K562 (cell line): ENCODE measurements at regions not wholly inside any gene's neighbourhood (a gene's known extent, or its start where the extent isn't known, plus 50 kb on each side); places are given as distances from the start of the nearest gene placed in this dataset.
A peak's percentile ranks its signal among the peaks of the same experiment; 100 is the strongest.

Experiments
- ATAC-seq: fragments of 200-7000 bp; cut with Tn5 transposase; 3 replicates; pipeline ENCODE4 v1.9.1; 2020; ENCODE audit warnings: moderate library complexity
- BruUV-seq: library from RNA; stranded (reverse); fragments of 400-500 nt; replicated peaks from 2 replicates; lab custom pipeline; 2021; lab: Mats Ljungman, UMichigan
- CTCF ChIA-PET: fragments of 300-600 bp; formaldehyde crosslinking; extraction: SDS; loops from one replicate; lab custom pipeline; 2021; ENCODE audit warnings: low intra/inter-chr PET ratio; lab: Yijun Ruan, JAX
- POLR2A ChIA-PET: fragments of 300-600, 350-650 bp; sonication (Branson Sonifier 250); formaldehyde crosslinking; extraction: SDS; loops from one replicate; lab custom pipeline; 2021; ENCODE audit warnings: antibody characterized with exemption, inconsistent platforms; lab: Yijun Ruan, JAX
- DNase-seq, 4 experiments: peaks; one replicate each; pipeline versions ENCODE4 v3.0.0 to v3.0.0-alpha.2; 2011 to 2018; ENCODE audit warnings: low spot score in 3 of 4, mixed read lengths in 3 of 4; ENCODE audit errors: extremely low read depth in 1 of 4
- FAIRE-seq: peaks from 2 replicates; lab custom pipeline; 2011; peaks lifted over from hg19 to GRCh38; lab: Jason Lieb, UNC
- H2AFZ ChIP-seq: 2 replicates; pipeline ENCODE4 v1.6.0; 2011; ENCODE audit warnings: low read depth, low read length, control low read depth, inconsistent platforms
- H3K27ac ChIP-seq: fragments of 200-600 bp; 3 replicates; pipeline ENCODE4 v1.8.0; 2011; ENCODE audit warnings: low read depth, mild to moderate bottlenecking, control low read depth, inconsistent platforms, low read length, moderate library complexity, mixed read lengths; ENCODE audit errors: extremely low read depth
- H3K27me3 ChIP-seq, 2 experiments: fragments of 300-600 bp in 1 of 2; 2 replicates in 1 of 2; 3 replicates in 1 of 2; pipeline versions ENCODE4 v1.6.0 to v1.8.0; 2011; ENCODE audit warnings: inconsistent platforms in 2 of 2, low read length in 2 of 2, mild to moderate bottlenecking in 1 of 2, mixed read lengths in 1 of 2, moderate library complexity in 1 of 2; ENCODE audit not compliant: control insufficient read depth in 2 of 2, insufficient read depth in 2 of 2
- H3K36me3 ChIP-seq: fragments of 300-600 bp; 3 replicates; pipeline ENCODE4 v1.8.0; 2011; ENCODE audit warnings: mild to moderate bottlenecking, low read length, inconsistent platforms; ENCODE audit not compliant: control insufficient read depth, insufficient read depth
- H3K4me1 ChIP-seq, 2 experiments: fragments of 200-600 bp in 1 of 2; replicated peaks in 1 of 2; 2 replicates in 1 of 2; 3 replicates in 1 of 2; pipeline versions ENCODE4 v1.5.1 to v1.8.0; 2011; ENCODE audit warnings: inconsistent platforms in 2 of 2, low read length in 2 of 2, mild to moderate bottlenecking in 1 of 2, mixed read lengths in 1 of 2, moderate library complexity in 1 of 2; ENCODE audit not compliant: control insufficient read depth in 2 of 2, insufficient read depth in 2 of 2
- H3K4me2 ChIP-seq: 2 replicates; pipeline ENCODE4 v1.6.1; 2011; ENCODE audit warnings: low read length, control low read depth, inconsistent platforms, mixed read lengths; ENCODE audit not compliant: insufficient read depth
- H3K4me3 ChIP-seq: fragments of 200-600 bp; sonication (generic), shearing (Covaris generic); 2 replicates; pipeline ENCODE4 v1.5.1; 2016; ENCODE audit warnings: control low read depth, inconsistent platforms
- H3K79me2 ChIP-seq: fragments of 200-600 bp; 3 replicates; pipeline ENCODE4 v1.8.0; 2011; ENCODE audit warnings: low read length, inconsistent platforms; ENCODE audit not compliant: control insufficient read depth, insufficient read depth
- H3K9ac ChIP-seq, 2 experiments: 2 replicates each; pipeline versions ENCODE4 v1.6.0 to v1.6.1; 2011; ENCODE audit warnings: low read depth in 2 of 2, low read length in 2 of 2, control low read depth in 1 of 2, inconsistent platforms in 1 of 2, mild to moderate bottlenecking in 1 of 2, mixed read lengths in 1 of 2; ENCODE audit not compliant: insufficient read depth in 1 of 2
- H3K9me1 ChIP-seq: one replicate; pipeline ENCODE4 v1.6.0; 2011; ENCODE audit warnings: inconsistent platforms, mild to moderate bottlenecking, low read length, moderate library complexity; ENCODE audit not compliant: control insufficient read depth, insufficient read depth
- H3K9me3 ChIP-seq: replicated peaks from 2 replicates; pipeline ENCODE4 v1.5.1; 2011; ENCODE audit warnings: low read depth, low read length, inconsistent platforms; ENCODE audit not compliant: control insufficient read depth, insufficient read depth
- H4K20me1 ChIP-seq: replicated peaks from 2 replicates; pipeline ENCODE4 v1.6.1; 2011; ENCODE audit warnings: low read length, inconsistent platforms, mixed read lengths; ENCODE audit not compliant: control insufficient read depth, insufficient read depth
- BDP1 ChIP-seq: IDR thresholded peaks from 3 replicates; pipeline ENCODE4 v1.6.1; 2011; ENCODE audit not compliant: insufficient read length, insufficient read depth
- CEBPB ChIP-seq: fragments of 450-650 bp; IDR thresholded peaks from 2 replicates; pipeline ENCODE4 v1.6.1; 2016; ENCODE audit warnings: missing genetic modification characterization, missing compliant biosample characterization
- COPS2 ChIP-seq: fragments of 450-650 bp; conservative IDR thresholded peaks from 2 replicates; pipeline ENCODE4 v1.6.1; 2016; ENCODE audit warnings: mild to moderate bottlenecking, moderate library complexity
- E2F3 ChIP-seq: fragments of 250-450 bp; sonication (Bioruptor Pico); IDR thresholded peaks from 2 replicates; pipeline ENCODE4 v1.4.0; 2020; ENCODE audit warnings: mild to moderate bottlenecking
- E4F1 ChIP-seq: fragments of 250-450 bp; sonication (Bioruptor Pico); IDR thresholded peaks from 2 replicates; pipeline ENCODE4 v1.5.0; 2021; ENCODE audit warnings: mild to moderate bottlenecking, borderline replicate concordance
- EP400 ChIP-seq: fragments of 450-650 bp; IDR thresholded peaks from 2 replicates; pipeline ENCODE4 v1.6.1; 2017; ENCODE audit warnings: antibody characterized with exemption, mild to moderate bottlenecking, moderate library complexity
- HMG20A ChIP-seq: fragments of 450-650 bp; formaldehyde crosslinking; conservative IDR thresholded peaks from 2 replicates; pipeline ENCODE4 v1.4.0; 2020; ENCODE audit warnings: mild to moderate bottlenecking, mixed read lengths
- NFE2L1 ChIP-seq: fragments of 450-650 bp; IDR thresholded peaks from 2 replicates; pipeline ENCODE4 v1.6.1; 2016; ENCODE audit warnings: missing genetic modification characterization, low read depth, mild to moderate bottlenecking, missing compliant biosample characterization, moderate library complexity, borderline replicate concordance
- NFIX ChIP-seq: fragments of 250-450 bp; sonication (Bioruptor Pico); IDR thresholded peaks from 2 replicates; pipeline ENCODE4 v1.4.0; 2020; ENCODE audit warnings: low read depth, mild to moderate bottlenecking, moderate library complexity
- POLR2A ChIP-seq: fragments of 450-650 bp; conservative IDR thresholded peaks from 2 replicates; pipeline ENCODE4 v1.6.1; 2016
- ZNF174 ChIP-seq: fragments of 250-450 bp; sonication (Bioruptor Pico); IDR thresholded peaks from 2 replicates; pipeline ENCODE4 v1.4.0; 2020; ENCODE audit warnings: mild to moderate bottlenecking
- WGBS: fragments of 100-300 bp; shearing (Covaris generic); methylation state at CpG from one replicate; pipeline ENCODE4 v1.1.6; 2016; ENCODE audit warnings: low coverage, mixed read lengths; ENCODE audit not compliant: insufficient coverage; ENCODE audit errors: missing lambda C conversion rate; 5-methylcytosine and 5-hydroxymethylcytosine counted together
- in situ Hi-C: fragments of 300-500 bp; cut with MboI; formaldehyde crosslinking; loops from 4 replicates; pipeline ENCODE4 v1.15.0; 2018; ENCODE audit warnings: inconsistent platforms, mixed read lengths
- intact Hi-C: fragments of 100-400 bp; cut with micrococcal nuclease; formaldehyde crosslinking; loops from 2 replicates; pipeline ENCODE4 v1.14.2; 2022
- TF ChIP-seq, protein P1 (sequence below): fragments of 450-650 bp; IDR thresholded peaks from 2 replicates; pipeline ENCODE4 v1.7.0; 2016; ENCODE audit warnings: borderline replicate concordance
- TF ChIP-seq, protein P2 (sequence below): IDR thresholded peaks from 2 replicates; pipeline ENCODE4 v1.6.1; 2011; ENCODE audit warnings: borderline replicate concordance, low read depth, mild to moderate bottlenecking, moderate library complexity, low read length; ENCODE audit not compliant: insufficient read depth, poor library complexity, severe bottlenecking
- TF ChIP-seq, protein P3 (sequence below), 2 experiments: IDR thresholded peaks; 2 replicates each; pipeline ENCODE4 v1.6.1; 2012; ENCODE audit warnings: improper control_type of control experiment in 2 of 2, low read depth in 2 of 2, low read length in 2 of 2, borderline replicate concordance in 1 of 2

DNA sequence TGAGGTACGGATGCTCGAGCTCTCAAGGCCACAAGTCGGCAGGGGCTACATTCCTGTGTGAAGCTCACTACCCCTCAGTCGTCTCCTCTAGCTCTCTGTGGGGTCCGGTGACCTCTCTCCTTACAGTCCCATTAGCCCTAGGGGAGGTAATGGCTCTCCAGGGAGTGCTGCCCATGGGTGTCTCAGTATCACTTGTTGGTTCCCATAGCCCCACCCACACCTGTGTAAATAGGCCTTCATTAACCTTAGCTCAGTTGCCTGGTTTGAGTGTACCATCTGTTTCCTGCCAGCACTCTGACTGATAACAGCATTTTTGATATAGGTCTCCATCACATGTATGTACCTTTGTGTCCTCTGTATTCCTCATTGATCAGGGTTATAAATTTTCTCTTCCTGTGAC is 133.2 kb upstream of the KCNJ15 start:
- Histone ChIP-seq H3K79me2 (peaks cover 59% of the 10 kb centered on the region), H3K36me3 (peaks cover 56% of the 10 kb centered on the region), H3K9me1 (peaks cover 2% of the 10 kb centered on the region), H3K27me3 (no peaks in the 10 kb centered on the region), H2AFZ (no peak overlapping the region), H3K4me3 (no peak overlapping the region), H3K9ac (peak overlapping the region in 1 of 2 experiments; percentile 53; a peak in 1 of 4 replicates), H3K9me3 (no peaks in the 10 kb centered on the region), H3K4me1 (peaks cover 0 to 12% of the 10 kb centered on the region in 2 experiments; a peak in 4 of 5 replicates), H3K4me2 (no peak overlapping the region), H4K20me1 (peaks cover 18% of the 10 kb centered on the region), H3K27ac (no peak overlapping the region)
- ATAC-seq, result no peak
- ChIA-PET POLR2A (interaction anchor here (0.7 to 1.5 kb wide), 2 partner anchors 30 to 72 kb away, joined by 3 read pairs; no protein-coding TSS in a partner anchor), CTCF (interaction anchor here (0.6 kb wide), 1 partner anchor 233 kb away, joined by 3 read pairs; no protein-coding TSS in a partner anchor)
- 93% methylated on average over 5 of the region's 5 CpGs for WGBS
- BruUV-seq, result no TSS peak
- FAIRE-seq, result no peak
- DNase-seq, result no peak
- intact Hi-C loops, result no loop called here
- in situ Hi-C loops, result no loop called here
- TF ChIP-seq E2F3 (CRISPR knock-in tag), result no peak
- TF ChIP-seq E4F1 (CRISPR knock-in tag), result no peak
- TF ChIP-seq BDP1, result no peak
- TF ChIP-seq HMG20A (CRISPR knock-in tag), result no peak
- no peak for TF ChIP-seq EP400
- TF ChIP-seq, protein P1, sequence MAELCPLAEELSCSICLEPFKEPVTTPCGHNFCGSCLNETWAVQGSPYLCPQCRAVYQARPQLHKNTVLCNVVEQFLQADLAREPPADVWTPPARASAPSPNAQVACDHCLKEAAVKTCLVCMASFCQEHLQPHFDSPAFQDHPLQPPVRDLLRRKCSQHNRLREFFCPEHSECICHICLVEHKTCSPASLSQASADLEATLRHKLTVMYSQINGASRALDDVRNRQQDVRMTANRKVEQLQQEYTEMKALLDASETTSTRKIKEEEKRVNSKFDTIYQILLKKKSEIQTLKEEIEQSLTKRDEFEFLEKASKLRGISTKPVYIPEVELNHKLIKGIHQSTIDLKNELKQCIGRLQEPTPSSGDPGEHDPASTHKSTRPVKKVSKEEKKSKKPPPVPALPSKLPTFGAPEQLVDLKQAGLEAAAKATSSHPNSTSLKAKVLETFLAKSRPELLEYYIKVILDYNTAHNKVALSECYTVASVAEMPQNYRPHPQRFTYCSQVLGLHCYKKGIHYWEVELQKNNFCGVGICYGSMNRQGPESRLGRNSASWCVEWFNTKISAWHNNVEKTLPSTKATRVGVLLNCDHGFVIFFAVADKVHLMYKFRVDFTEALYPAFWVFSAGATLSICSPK, result no peak
- no peak for TF ChIP-seq NFIX (CRISPR knock-in tag)
- 0 out of 2 replicates have a peak, but pooled peaks have one; percentile 23 for TF ChIP-seq POLR2A
- TF ChIP-seq ZNF174 (CRISPR knock-in tag), result no peak
- no peak for TF ChIP-seq NFE2L1 (tag)
- no peak for TF ChIP-seq CEBPB (tag)
- TF ChIP-seq COPS2, result no peak
- TF ChIP-seq, protein P2, sequence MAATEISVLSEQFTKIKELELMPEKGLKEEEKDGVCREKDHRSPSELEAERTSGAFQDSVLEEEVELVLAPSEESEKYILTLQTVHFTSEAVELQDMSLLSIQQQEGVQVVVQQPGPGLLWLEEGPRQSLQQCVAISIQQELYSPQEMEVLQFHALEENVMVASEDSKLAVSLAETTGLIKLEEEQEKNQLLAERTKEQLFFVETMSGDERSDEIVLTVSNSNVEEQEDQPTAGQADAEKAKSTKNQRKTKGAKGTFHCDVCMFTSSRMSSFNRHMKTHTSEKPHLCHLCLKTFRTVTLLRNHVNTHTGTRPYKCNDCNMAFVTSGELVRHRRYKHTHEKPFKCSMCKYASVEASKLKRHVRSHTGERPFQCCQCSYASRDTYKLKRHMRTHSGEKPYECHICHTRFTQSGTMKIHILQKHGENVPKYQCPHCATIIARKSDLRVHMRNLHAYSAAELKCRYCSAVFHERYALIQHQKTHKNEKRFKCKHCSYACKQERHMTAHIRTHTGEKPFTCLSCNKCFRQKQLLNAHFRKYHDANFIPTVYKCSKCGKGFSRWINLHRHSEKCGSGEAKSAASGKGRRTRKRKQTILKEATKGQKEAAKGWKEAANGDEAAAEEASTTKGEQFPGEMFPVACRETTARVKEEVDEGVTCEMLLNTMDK, result no peak
- TF ChIP-seq, protein P3, sequence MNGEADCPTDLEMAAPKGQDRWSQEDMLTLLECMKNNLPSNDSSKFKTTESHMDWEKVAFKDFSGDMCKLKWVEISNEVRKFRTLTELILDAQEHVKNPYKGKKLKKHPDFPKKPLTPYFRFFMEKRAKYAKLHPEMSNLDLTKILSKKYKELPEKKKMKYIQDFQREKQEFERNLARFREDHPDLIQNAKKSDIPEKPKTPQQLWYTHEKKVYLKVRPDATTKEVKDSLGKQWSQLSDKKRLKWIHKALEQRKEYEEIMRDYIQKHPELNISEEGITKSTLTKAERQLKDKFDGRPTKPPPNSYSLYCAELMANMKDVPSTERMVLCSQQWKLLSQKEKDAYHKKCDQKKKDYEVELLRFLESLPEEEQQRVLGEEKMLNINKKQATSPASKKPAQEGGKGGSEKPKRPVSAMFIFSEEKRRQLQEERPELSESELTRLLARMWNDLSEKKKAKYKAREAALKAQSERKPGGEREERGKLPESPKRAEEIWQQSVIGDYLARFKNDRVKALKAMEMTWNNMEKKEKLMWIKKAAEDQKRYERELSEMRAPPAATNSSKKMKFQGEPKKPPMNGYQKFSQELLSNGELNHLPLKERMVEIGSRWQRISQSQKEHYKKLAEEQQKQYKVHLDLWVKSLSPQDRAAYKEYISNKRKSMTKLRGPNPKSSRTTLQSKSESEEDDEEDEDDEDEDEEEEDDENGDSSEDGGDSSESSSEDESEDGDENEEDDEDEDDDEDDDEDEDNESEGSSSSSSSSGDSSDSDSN (IDR thresholded peaks at IDR 0.05; ENCODE audit: borderline replicate concordance in 1 of 2, low read depth in 2 of 2, low read length in 2 of 2), result no peak
